UCSD-AML1 (cell line): ENCODE measurements at regions not wholly inside any gene's neighbourhood (a gene's known extent, or its start where the extent isn't known, plus 50 kb on each side); places are given as distances from the start of the nearest gene placed in this dataset.

Experiments used
- DNase-seq: peaks from one replicate; lab custom pipeline; 2025; ENCODE audit not compliant: unreplicated experiment; lab: John Stamatoyannopoulos, UW

GRCh38 chr13:32960626-32961025, 55.6 kb upstream of the KL start:
- no peak for DNase-seq

- DNase-seq = no peak
Measured at GRCh38 chr13:32961724-32962123, 54.5 kb upstream of the KL start.

GRCh38 chr13:32962342-32962741, 53.9 kb upstream of the KL start:
- no peak for DNase-seq

GRCh38 chr13:32964987-32965386, 51.2 kb upstream of the KL start:
- no peak for DNase-seq
